OCI-LY3 (cell line): ENCODE measurements at regions not wholly inside any gene's neighbourhood (a gene's known extent, or its start where the extent isn't known, plus 50 kb on each side); places are given as distances from the start of the nearest gene placed in this dataset.
A peak's percentile ranks its signal among the peaks of the same experiment; 100 is the strongest.

Experiments used
- H2AFZ ChIP-seq: fragments of 200-600, 300-600 bp; shearing (Covaris generic); 2 replicates; pipeline ENCODE4 v1.6.0; 2014; ENCODE audit warnings: antibody characterized with exemption, low read depth, low read length
- H3K27ac ChIP-seq: fragments of 200-600, 300-600 bp; sonication (generic); 2 replicates; pipeline ENCODE4 v1.5.1; 2014; ENCODE audit warnings: mild to moderate bottlenecking, low read length, moderate library complexity, mixed read lengths
- H3K27me3 ChIP-seq: fragments of 200-600, 300-600 bp; sonication (generic); 2 replicates; pipeline ENCODE4 v1.6.1; 2014; ENCODE audit warnings: low read depth, low read length, mixed read lengths
- H3K36me3 ChIP-seq: fragments of 200-600, 300-600 bp; sonication (generic); replicated peaks from 2 replicates; pipeline ENCODE3; 2014; ENCODE audit warnings: low read depth, low read length, mixed read lengths
- H3K4me1 ChIP-seq: fragments of 300-600, 200-600 bp; sonication (generic); 2 replicates; pipeline ENCODE4 v1.6.1; 2014; ENCODE audit warnings: low read length, mixed read lengths
- H3K4me2 ChIP-seq: fragments of 200-600, 300-600 bp; sonication (generic); 2 replicates; pipeline ENCODE4 v1.6.1; 2014; ENCODE audit warnings: low read length, mixed read lengths
- H3K4me3 ChIP-seq: fragments of 300-600, 200-600 bp; sonication (generic); 2 replicates; pipeline ENCODE4 v1.5.1; 2014; ENCODE audit warnings: antibody characterized with exemption, mild to moderate bottlenecking, low read length, moderate library complexity
- H3K79me2 ChIP-seq: fragments of 300-600, 200-600 bp; shearing (Covaris generic); 2 replicates; pipeline ENCODE4 v1.6.1; 2014; ENCODE audit warnings: mild to moderate bottlenecking, low read length, mixed read lengths
- H3K9ac ChIP-seq: fragments of 300-600, 200-600 bp; shearing (Covaris generic); 2 replicates; pipeline ENCODE4 v1.6.0; 2014; ENCODE audit warnings: mild to moderate bottlenecking, low read length, moderate library complexity
- H3K9me3 ChIP-seq: fragments of 200-600, 300-600 bp; shearing (Covaris generic); 2 replicates; pipeline ENCODE4 v1.6.1; 2014; ENCODE audit warnings: low read length, mixed read lengths; ENCODE audit not compliant: insufficient read depth
- H4K20me1 ChIP-seq: fragments of 200-600, 300-600 bp; sonication (generic); 2 replicates; pipeline ENCODE4 v1.6.1; 2016; ENCODE audit warnings: low read length, mixed read lengths; ENCODE audit not compliant: insufficient read depth
- EZH2phosphoT487 ChIP-seq: fragments of 200-600 bp; shearing (Covaris generic); IDR thresholded peaks from 2 replicates; pipeline ENCODE4 v1.6.1; 2018; ENCODE audit warnings: antibody characterized with exemption, mixed run types, low read depth
- TF ChIP-seq, protein P1 (sequence below): fragments of 200-600, 300-600 bp; sonication (generic); IDR thresholded peaks from 2 replicates; pipeline ENCODE4 v1.5.1; 2014; ENCODE audit warnings: antibody characterized with exemption, low read length, low read depth

DNA sequence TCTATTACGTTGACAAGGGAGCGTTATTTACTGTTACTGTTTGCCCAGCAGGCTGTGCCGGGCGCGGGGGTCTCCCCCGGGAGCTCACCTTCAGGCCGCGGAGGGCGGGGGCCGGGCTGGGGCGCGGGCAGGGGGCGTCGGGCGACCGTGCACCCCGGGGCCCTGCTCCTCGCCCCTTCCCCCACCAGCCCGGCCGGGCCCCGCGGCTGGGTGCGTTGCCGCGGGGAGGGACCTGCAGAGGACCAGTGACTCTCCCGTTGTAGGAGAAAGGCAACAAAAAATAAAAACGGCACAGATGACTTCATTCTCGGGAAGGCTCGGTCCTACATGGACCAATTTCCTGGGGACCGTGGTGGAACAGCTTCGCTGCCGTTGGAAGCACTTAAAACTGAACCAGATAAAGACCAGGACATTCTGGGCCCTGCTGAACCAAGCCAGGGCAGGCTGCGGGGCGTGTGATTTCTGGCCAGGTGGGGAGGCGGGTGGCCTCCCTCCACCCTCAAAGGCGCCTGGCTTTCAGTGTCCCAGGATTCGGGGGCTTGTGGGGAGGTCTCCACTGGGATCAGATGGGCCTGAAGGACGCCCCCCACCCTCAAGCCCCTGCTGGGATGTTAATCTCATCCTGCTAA lies 57.4 kb downstream of the IGLL1 start:
- no peak for TF ChIP-seq EZH2phosphoT487
- TF ChIP-seq, protein P1, sequence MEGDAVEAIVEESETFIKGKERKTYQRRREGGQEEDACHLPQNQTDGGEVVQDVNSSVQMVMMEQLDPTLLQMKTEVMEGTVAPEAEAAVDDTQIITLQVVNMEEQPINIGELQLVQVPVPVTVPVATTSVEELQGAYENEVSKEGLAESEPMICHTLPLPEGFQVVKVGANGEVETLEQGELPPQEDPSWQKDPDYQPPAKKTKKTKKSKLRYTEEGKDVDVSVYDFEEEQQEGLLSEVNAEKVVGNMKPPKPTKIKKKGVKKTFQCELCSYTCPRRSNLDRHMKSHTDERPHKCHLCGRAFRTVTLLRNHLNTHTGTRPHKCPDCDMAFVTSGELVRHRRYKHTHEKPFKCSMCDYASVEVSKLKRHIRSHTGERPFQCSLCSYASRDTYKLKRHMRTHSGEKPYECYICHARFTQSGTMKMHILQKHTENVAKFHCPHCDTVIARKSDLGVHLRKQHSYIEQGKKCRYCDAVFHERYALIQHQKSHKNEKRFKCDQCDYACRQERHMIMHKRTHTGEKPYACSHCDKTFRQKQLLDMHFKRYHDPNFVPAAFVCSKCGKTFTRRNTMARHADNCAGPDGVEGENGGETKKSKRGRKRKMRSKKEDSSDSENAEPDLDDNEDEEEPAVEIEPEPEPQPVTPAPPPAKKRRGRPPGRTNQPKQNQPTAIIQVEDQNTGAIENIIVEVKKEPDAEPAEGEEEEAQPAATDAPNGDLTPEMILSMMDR: no peak
- Histone ChIP-seq H3K9me3 (no peaks in the 10 kb centered on the region), H3K36me3 (no peaks in the 10 kb centered on the region), H4K20me1 (no peaks in the 10 kb centered on the region), H3K4me3 (no peak overlapping the region), H3K9ac (no peak overlapping the region), H3K79me2 (no peaks in the 10 kb centered on the region), H3K27me3 (no peaks in the 10 kb centered on the region), H3K4me2 (0 out of 2 replicates have a peak overlapping the region, but pooled peaks have one; percentile 83), H3K27ac (no peak overlapping the region), H3K4me1 (peaks cover 5% of the 10 kb centered on the region; the same call in 1 of the 2 replicates), H2AFZ (no peak overlapping the region)

DNA sequence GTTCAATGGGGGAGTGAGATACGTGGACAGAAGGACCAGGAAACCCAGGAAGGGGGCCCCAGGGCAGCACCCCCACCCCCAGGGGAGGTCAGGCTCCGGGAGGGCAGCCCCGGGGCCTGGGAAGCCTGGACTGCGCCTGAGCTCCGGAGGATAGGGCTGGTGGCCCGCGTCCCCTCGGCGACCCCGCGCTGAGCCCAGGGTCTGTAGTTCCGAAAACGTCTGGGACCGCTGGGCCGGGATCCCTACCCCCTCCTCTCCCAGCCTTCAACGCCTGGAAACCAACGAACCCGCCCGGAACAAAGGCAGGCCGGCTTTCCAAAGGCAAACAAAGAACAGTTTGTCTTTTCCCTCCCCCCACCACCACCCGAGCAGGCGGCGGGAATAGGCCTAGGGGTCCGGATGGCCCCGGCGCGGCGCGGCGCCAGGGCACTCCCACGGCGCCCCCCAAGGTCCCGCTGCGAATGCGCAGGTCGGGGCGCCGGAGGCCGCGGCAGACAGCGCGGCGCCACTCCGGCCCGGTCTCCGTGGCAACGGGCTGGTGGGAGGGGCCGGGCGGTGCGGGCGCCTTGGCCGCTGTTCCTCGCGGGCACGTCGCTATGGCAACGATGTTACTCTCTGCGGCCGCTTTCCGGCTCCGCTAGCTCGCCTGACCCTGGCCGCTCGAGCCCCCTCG lies 58.5 kb downstream of the IGLL1 start:
- 0 out of 2 replicates have a peak overlapping the region, but pooled peaks have one; percentile 22 for H2AFZ ChIP-seq

DNA sequence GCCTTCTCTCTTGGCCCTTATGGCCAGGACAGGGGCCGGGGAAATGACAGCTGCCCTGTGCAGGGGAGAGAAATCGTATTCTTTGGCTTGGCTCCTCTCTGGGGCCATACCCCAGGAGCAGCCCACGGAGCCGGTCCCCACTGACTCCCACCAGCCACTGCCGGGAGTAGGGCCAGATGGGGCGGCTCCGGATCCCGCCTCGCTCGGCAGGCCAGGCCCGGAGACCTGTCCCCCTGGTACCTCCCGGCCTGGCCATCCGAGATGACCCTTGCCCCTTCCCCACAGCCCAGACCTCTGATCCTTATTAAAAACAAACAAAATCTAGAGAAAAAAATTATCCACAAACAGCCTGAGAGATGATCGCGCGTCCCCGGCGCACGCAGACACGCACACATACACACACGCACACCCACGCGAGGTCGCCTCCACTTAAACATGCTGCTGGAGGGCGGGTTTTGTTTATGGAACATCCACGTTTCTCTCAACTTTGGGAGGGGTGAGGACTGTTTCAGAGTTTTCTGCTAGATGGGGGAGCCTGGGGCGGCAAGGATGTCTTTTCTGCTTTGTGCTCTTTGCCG lies 59.1 kb downstream of the IGLL1 start:
- H2AFZ ChIP-seq: 0 out of 2 replicates have a peak overlapping the region, but pooled peaks have one; percentile 22
- H3K9ac ChIP-seq: peak overlapping the region; percentile 58; the same call in 1 of the 2 replicates
- H3K27me3 ChIP-seq: no peaks in the 10 kb centered on the region
- H3K79me2 ChIP-seq: no peaks in the 10 kb centered on the region
- H3K4me2 ChIP-seq: peak overlapping the region; percentile 83
- no peaks in the 10 kb centered on the region for H4K20me1 ChIP-seq
- peaks cover 5% of the 10 kb centered on the region; the same call in 1 of the 2 replicates for H3K4me1 ChIP-seq
- TF ChIP-seq EZH2phosphoT487: no peak
- TF ChIP-seq, protein P1: no peak
- no peaks in the 10 kb centered on the region for H3K9me3 ChIP-seq
- H3K27ac ChIP-seq: no peak overlapping the region
- peak overlapping the region; percentile 79 for H3K4me3 ChIP-seq
- H3K36me3 ChIP-seq: no peaks in the 10 kb centered on the region

More for the DNA sequence above, 58.5 kb downstream of the IGLL1 start:
- Histone ChIP-seq H3K4me2 (peak overlapping the region; percentile 83), H3K9ac (peak overlapping the region; percentile 58), H4K20me1 (no peaks in the 10 kb centered on the region), H3K27me3 (no peaks in the 10 kb centered on the region), H3K4me1 (peaks cover 5% of the 10 kb centered on the region; the same call in 1 of the 2 replicates), H3K79me2 (no peaks in the 10 kb centered on the region), H3K9me3 (no peaks in the 10 kb centered on the region), H3K36me3 (no peaks in the 10 kb centered on the region), H3K4me3 (peak overlapping the region; percentile 79), H3K27ac (no peak overlapping the region)
- TF ChIP-seq EZH2phosphoT487: no peak
- TF ChIP-seq, protein P1: peak; percentile 35
